AG08396 (cell line): ENCODE measurements at regions not wholly inside any gene's neighbourhood (a gene's known extent, or its start where the extent isn't known, plus 50 kb on each side); places are given as distances from the start of the nearest gene placed in this dataset.

Experiments
- DNase-seq: peaks from one replicate; pipeline ENCODE4 v3.0.0; 2012; ENCODE audit warnings: low spot score, mixed read lengths

- no peak for DNase-seq
Observed at GRCh38 chr2:57957238-57957637, 89.4 kb upstream of the VRK2 start.

- DNase-seq, result no peak
Observed at GRCh38 chr2:57959390-57959789, 87.2 kb upstream of the VRK2 start.

- DNase-seq, result no peak
Observed at GRCh38 chr2:57962861-57963260, 83.7 kb upstream of the VRK2 start.

GRCh38 chr2:57965219-57965618 is 81.4 kb upstream of the VRK2 start:
- no peak for DNase-seq

- no peak for DNase-seq
Observed at GRCh38 chr2:57965961-57966360, 80.6 kb upstream of the VRK2 start.

- no peak for DNase-seq
Observed at GRCh38 chr2:57973621-57974186, 72.9 kb upstream of the VRK2 start.

GRCh38 chr2:57979158-57979557 is 67.4 kb upstream of the VRK2 start:
- DNase-seq, result no peak

GRCh38 chr2:57981083-57981768 is 65.4 kb upstream of the VRK2 start:
- peak; percentile 24 for DNase-seq

GRCh38 chr2:57987835-57988573 is 58.6 kb upstream of the VRK2 start:
- no peak for DNase-seq

- DNase-seq, result no peak
Observed at GRCh38 chr2:57990118-57990725, 56.4 kb upstream of the VRK2 start.
